ENCODE measurements at regions not wholly inside any gene's neighbourhood (a gene's known extent, or its start where the extent isn't known, plus 50 kb on each side); places are given as distances from the start of the nearest gene placed in this dataset.

- H3K27ac ChIP-seq (ENCODE audit: low read length) = no peak overlapping the region
- H3K36me3 ChIP-seq (replicated peaks; ENCODE audit: low read depth, low read length) = no peaks in the 10 kb centered on the region
- H3K4me1 ChIP-seq (ENCODE audit: low read length) = no peaks in the 10 kb centered on the region
- no peaks in the 10 kb centered on the region for H3K79me2 ChIP-seq (ENCODE audit: low read length)
- H3K4me3 ChIP-seq (ENCODE audit: low read length) = no peak overlapping the region
- H2AFZ ChIP-seq (ENCODE audit: low read depth, low read length) = no peak overlapping the region
- no peak overlapping the region for H3K4me2 ChIP-seq (ENCODE audit: low read length)
- H3K9me3 ChIP-seq (ENCODE audit: insufficient read depth, low read length) = no peaks in the 10 kb centered on the region
- TF ChIP-seq EZH2phosphoT487 (IDR thresholded peaks at IDR 0.05; ENCODE audit: low read depth) = no peak
- TF ChIP-seq CTCF (IDR thresholded peaks at IDR 0.05; ENCODE audit: low read depth, low read length) = no peak
- H4K20me1 ChIP-seq (ENCODE audit: insufficient read depth, low read length) = no peaks in the 10 kb centered on the region
- no peaks in the 10 kb centered on the region for H3K27me3 ChIP-seq (ENCODE audit: low read depth, low read length)
- H3K9ac ChIP-seq (ENCODE audit: low read length) = no peak overlapping the region
Observed at GRCh38 chr7:34451183-34451582, 206.8 kb upstream of the NPSR1 start.

- no peaks in the 10 kb centered on the region for H3K9me3 ChIP-seq (ENCODE audit: insufficient read depth, low read length)
- no peaks in the 10 kb centered on the region for H3K36me3 ChIP-seq (replicated peaks; ENCODE audit: low read depth, low read length)
- no peak overlapping the region for H2AFZ ChIP-seq (ENCODE audit: low read depth, low read length)
- H3K27ac ChIP-seq (ENCODE audit: low read length) = no peak overlapping the region
- H4K20me1 ChIP-seq (ENCODE audit: insufficient read depth, low read length) = no peaks in the 10 kb centered on the region
- no peaks in the 10 kb centered on the region for H3K4me1 ChIP-seq (ENCODE audit: low read length)
- no peak overlapping the region for H3K9ac ChIP-seq (ENCODE audit: low read length)
- no peaks in the 10 kb centered on the region for H3K27me3 ChIP-seq (ENCODE audit: low read depth, low read length)
- no peak overlapping the region for H3K4me2 ChIP-seq (ENCODE audit: low read length)
- H3K79me2 ChIP-seq (ENCODE audit: low read length) = no peaks in the 10 kb centered on the region
- no peak for TF ChIP-seq EZH2phosphoT487 (IDR thresholded peaks at IDR 0.05; ENCODE audit: low read depth)
- no peak for TF ChIP-seq CTCF (IDR thresholded peaks at IDR 0.05; ENCODE audit: low read depth, low read length)
- no peak overlapping the region for H3K4me3 ChIP-seq (ENCODE audit: low read length)
Observed at GRCh38 chr7:34451923-34452322, 206.1 kb upstream of the NPSR1 start.

GRCh38 chr7:34452363-34452762 lies 205.7 kb upstream of the NPSR1 start:
- Histone ChIP-seq H3K9ac (ENCODE audit: low read length) (no peak overlapping the region), H3K4me1 (ENCODE audit: low read length) (no peaks in the 10 kb centered on the region), H3K27ac (ENCODE audit: low read length) (no peak overlapping the region), H4K20me1 (ENCODE audit: insufficient read depth, low read length) (no peaks in the 10 kb centered on the region), H3K36me3 (replicated peaks; ENCODE audit: low read depth, low read length) (no peaks in the 10 kb centered on the region), H3K27me3 (ENCODE audit: low read depth, low read length) (no peaks in the 10 kb centered on the region), H3K4me3 (ENCODE audit: low read length) (no peak overlapping the region), H3K9me3 (ENCODE audit: insufficient read depth, low read length) (no peaks in the 10 kb centered on the region), H3K79me2 (ENCODE audit: low read length) (no peaks in the 10 kb centered on the region), H2AFZ (ENCODE audit: low read depth, low read length) (no peak overlapping the region), H3K4me2 (ENCODE audit: low read length) (no peak overlapping the region)
- TF ChIP-seq EZH2phosphoT487 (IDR thresholded peaks at IDR 0.05; ENCODE audit: low read depth) (no peak), CTCF (IDR thresholded peaks at IDR 0.05; ENCODE audit: low read depth, low read length) (no peak)

- no peak overlapping the region for H3K4me2 ChIP-seq (ENCODE audit: low read length)
- no peak overlapping the region for H3K4me3 ChIP-seq (ENCODE audit: low read length)
- no peaks in the 10 kb centered on the region for H3K79me2 ChIP-seq (ENCODE audit: low read length)
- no peaks in the 10 kb centered on the region for H3K36me3 ChIP-seq (replicated peaks; ENCODE audit: low read depth, low read length)
- H3K27ac ChIP-seq (ENCODE audit: low read length) = no peak overlapping the region
- no peak overlapping the region for H3K9ac ChIP-seq (ENCODE audit: low read length)
- no peaks in the 10 kb centered on the region for H3K4me1 ChIP-seq (ENCODE audit: low read length)
- H3K9me3 ChIP-seq (ENCODE audit: insufficient read depth, low read length) = no peaks in the 10 kb centered on the region
- TF ChIP-seq EZH2phosphoT487 (IDR thresholded peaks at IDR 0.05; ENCODE audit: low read depth) (no peak), CTCF (IDR thresholded peaks at IDR 0.05; ENCODE audit: low read depth, low read length) (no peak)
- H3K27me3 ChIP-seq (ENCODE audit: low read depth, low read length) = no peaks in the 10 kb centered on the region
- H2AFZ ChIP-seq (ENCODE audit: low read depth, low read length) = no peak overlapping the region
- no peaks in the 10 kb centered on the region for H4K20me1 ChIP-seq (ENCODE audit: insufficient read depth, low read length)
Observed at GRCh38 chr7:34453150-34453549, 204.9 kb upstream of the NPSR1 start.
